Naive thymus-derived CD8-positive, alpha-beta T cell (primary cell): ENCODE measurements at regions not wholly inside any gene's neighbourhood (a gene's known extent, or its start where the extent isn't known, plus 50 kb on each side); places are given as distances from the start of the nearest gene placed in this dataset.

ENCODE experiments used
- ATAC-seq, 2 donors: fragments of 150-1000 bp; cut with Tn5 transposase in 1 of 2; sonication (Bioruptor Pico), chemical (Tn5 transposase) in 1 of 2; 1 replicate in 1 of 2; 2 replicates in 1 of 2; pipeline ENCODE4 v1.10.0; 2021; ENCODE audit warnings: mild to moderate bottlenecking in 2 of 2, moderate library complexity in 2 of 2
- POLR2A ChIA-PET: fragments of 350-600 bp; sonication (Branson Sonifier 250); formaldehyde crosslinking; loops from one replicate; lab custom pipeline; 2021; ENCODE audit warnings: antibody characterized with exemption; lab: Charles Lee
- DNase-seq, 10 donors: peaks; one replicate each; pipeline versions ENCODE4 v3.0.0 to v3.0.0-alpha.2; 2020 to 2022
- H3K27ac Mint-ChIP-seq, 10 donors: one replicate each; pipeline ENCODE4 v1.8.0; 2020 to 2022; ENCODE audit warnings: mild to moderate bottlenecking in 10 of 10, mixed read lengths in 10 of 10, moderate library complexity in 4 of 10, inconsistent platforms in 1 of 10
- H3K27me3 Mint-ChIP-seq, 5 donors: one replicate each; pipeline ENCODE4 v1.8.0; 2021 to 2022; ENCODE audit warnings: mixed read lengths in 5 of 5
- H3K36me3 Mint-ChIP-seq, 3 donors: one replicate each; pipeline ENCODE4 v1.8.0; 2020 to 2022; ENCODE audit warnings: mixed read lengths in 3 of 3, mild to moderate bottlenecking in 2 of 3, inconsistent platforms in 1 of 3
- H3K4me1 Mint-ChIP-seq, 4 donors: one replicate each; pipeline ENCODE4 v1.8.0; 2021 to 2022; ENCODE audit warnings: mixed read lengths in 4 of 4
- H3K4me3 Mint-ChIP-seq, 10 donors: one replicate each; pipeline ENCODE4 v1.8.0; 2020 to 2022; ENCODE audit warnings: mild to moderate bottlenecking in 10 of 10, mixed read lengths in 10 of 10, moderate library complexity in 6 of 10, inconsistent platforms in 1 of 10
- H3K9me3 Mint-ChIP-seq, 9 donors: one replicate each; pipeline ENCODE4 v1.8.0; 2020 to 2022; ENCODE audit warnings: mixed read lengths in 9 of 9, mild to moderate bottlenecking in 3 of 9, inconsistent platforms in 1 of 9, moderate library complexity in 1 of 9

DNA sequence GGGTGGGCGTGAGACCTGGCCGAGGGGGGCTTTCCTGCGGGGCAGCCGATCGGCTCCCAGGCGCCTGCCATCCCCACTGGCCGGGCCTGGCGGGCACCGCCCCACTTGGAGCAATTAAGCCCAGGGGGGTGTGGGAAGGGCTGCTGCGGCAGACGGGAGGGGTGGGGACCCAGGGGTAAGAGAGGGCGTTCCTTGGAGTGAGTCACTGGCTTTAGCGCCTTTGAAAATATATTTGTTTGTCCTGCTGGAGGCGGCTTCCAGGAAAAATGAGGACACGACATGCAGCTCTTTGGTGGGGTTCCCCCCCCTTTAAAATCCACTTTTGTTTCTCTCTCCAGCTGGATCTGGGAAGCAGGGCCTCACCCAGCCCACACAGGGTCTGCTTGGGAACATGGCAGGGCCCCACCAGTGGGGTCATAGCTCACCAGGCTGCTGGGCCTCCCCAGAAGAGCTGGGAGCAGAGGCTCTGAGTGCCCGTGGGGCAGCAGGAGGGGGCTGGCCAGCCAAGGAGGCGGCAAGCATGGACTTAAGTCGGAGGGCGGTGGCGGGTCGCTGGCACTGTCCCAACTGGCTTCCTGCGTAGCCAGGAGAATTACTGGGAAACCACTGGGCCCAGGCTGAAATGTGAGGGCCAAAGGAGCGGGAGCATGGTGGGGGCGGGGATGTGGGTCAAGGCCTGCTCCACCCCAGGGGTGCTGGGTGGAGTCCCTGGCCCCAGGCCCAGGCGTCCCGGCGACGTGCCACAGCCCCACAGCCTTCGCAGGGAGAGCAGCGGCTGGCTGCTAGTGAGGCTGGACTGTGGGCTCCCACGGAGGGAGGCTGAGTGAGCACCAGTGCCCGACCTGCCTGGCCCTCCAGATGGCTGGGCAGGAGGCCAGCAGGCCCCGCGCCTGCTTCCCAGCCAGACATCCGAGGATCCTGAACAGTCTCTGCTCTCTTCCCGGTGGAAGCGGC is 128.0 kb downstream of the RFLNA start:
- peaks cover 0 to 9% (median 2%) of the 10 kb centered on the region in 4 donors for H3K4me1 Mint-ChIP-seq
- peaks cover 0 to 70% (median 13%) of the 10 kb centered on the region in 3 donors for H3K36me3 Mint-ChIP-seq
- DNase-seq: no peak
- no peak overlapping the region for H3K27ac Mint-ChIP-seq
- H3K27me3 Mint-ChIP-seq: no peaks in the 10 kb centered on the region
- no peaks in the 10 kb centered on the region for H3K9me3 Mint-ChIP-seq
- H3K4me3 Mint-ChIP-seq: no peak overlapping the region
- POLR2A ChIA-PET: no interaction called here
- no peak for ATAC-seq

DNA sequence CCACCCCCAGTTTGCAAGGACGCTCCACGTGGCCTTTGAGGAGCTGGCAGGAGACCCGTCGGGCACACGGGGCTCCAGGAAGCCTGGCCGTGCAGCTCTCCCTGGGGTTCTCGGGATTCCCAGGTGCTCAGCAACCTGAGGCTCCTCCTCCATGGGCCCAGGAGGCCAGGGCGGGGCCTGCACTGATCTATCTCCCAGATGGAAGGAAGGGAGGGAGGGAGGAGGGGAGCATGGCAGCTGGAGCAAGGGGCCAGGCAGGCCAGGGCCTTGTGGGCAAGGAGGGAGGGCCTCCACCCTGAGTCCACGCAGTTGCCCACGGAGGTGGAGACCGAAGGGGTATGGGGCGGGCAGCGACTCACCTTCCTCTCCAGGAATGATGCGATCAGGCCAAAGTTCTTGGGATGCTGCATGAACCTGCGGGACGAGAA is 127.3 kb downstream of the RFLNA start:
- Mint-ChIP-seq H3K9me3 (no peaks in the 10 kb centered on the region), H3K27me3 (no peaks in the 10 kb centered on the region), H3K36me3 (peaks cover 0 to 73% (median 18%) of the 10 kb centered on the region in 3 donors), H3K27ac (no peak overlapping the region), H3K4me1 (peaks cover 0 to 9% (median 3%) of the 10 kb centered on the region in 4 donors), H3K4me3 (no peak overlapping the region)
- POLR2A ChIA-PET: no interaction called here
- ATAC-seq: no peak
- no peak for DNase-seq

DNA sequence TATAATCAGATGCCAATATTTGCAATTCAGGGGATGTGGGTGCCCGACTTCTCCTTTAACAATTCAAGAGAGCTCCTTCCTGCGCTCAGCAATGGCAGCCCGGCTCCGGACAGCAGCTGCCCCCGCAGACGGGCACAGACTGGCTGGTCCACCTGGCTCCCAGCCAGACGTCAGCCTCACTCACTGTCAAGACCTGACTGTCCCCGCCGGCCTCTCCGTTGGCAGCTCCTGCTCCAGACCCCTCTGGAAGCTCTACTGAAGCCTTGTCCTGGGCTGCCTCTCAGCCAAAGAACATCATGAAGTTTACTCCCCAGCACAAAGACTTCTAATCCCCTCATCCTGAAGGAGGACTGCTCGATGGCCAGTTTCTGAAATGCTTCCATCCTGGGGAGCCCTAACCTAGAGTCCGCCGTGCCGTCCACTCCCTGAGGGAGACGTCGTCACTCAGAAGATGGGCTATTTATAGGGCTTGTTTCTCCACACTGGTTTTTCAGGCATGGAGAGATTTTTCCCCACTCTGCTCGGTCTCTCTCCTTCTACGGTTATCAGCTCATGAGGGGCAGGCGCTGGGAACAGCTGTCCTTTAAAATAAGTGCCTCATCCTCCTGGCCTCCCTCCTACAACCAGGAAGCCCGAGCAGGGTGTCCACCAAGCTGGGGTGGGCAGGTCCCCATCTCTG is 126.2 kb downstream of the RFLNA start:
- H3K27ac Mint-ChIP-seq: no peak overlapping the region
- H3K4me1 Mint-ChIP-seq: peaks cover 0 to 9% (median 2%) of the 10 kb centered on the region in 4 donors
- peaks cover 0 to 71% (median 18%) of the 10 kb centered on the region in 3 donors for H3K36me3 Mint-ChIP-seq
- H3K27me3 Mint-ChIP-seq: no peaks in the 10 kb centered on the region
- H3K4me3 Mint-ChIP-seq: no peak overlapping the region
- POLR2A ChIA-PET: no interaction called here
- ATAC-seq (no peak), DNase-seq (no peak)
- no peaks in the 10 kb centered on the region for H3K9me3 Mint-ChIP-seq

DNA sequence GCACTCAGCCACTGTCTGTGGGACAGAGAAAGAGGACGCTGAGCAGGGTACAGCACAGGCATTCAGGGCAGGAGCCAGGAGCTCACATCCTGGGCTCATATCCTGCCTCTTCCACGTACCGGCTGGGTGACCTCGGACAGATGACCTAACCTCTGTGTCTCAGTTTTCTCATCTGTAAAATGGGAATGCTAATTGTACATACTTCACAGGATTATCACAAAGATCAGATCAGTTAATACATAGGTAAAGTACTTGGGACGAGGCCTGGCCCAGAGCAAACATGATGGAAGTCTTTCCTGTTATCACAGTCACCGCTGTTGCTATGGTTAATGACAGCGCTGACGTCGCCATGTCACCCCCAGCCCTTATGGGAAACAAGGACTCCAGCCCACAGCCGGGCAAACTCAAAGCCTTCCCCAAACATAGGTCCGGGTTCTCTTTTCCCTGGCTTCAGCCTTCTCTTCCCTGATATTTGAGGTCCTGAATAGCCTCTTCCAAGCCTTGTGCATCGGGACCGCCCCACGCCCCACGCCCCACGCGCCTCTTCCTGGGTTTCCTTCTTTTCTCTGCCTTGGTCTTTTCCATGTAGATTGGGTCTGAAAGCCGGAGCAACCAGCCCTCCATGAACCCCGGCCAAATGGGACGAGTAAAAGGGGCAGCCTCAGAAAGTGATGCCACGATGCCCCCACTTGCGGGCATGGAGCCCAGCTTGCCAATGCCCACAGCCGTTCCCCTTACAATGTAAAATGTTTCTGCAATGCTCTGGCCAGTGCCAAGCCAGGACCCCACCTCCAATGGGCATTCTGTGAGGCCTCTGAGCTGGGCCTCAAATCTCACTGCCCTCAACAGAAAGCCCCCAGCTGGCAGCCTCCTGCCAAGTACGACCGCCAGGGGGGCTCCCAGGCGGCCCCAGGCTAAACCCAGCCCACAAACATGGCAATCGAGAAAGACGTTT is 125.4 kb downstream of the RFLNA start:
- Mint-ChIP-seq H3K4me3 (no peak overlapping the region), H3K27ac (peak overlapping the region in 1 of 10 donors; percentile 48), H3K4me1 (peaks cover 0 to 9% (median 3%) of the 10 kb centered on the region in 4 donors), H3K9me3 (no peaks in the 10 kb centered on the region), H3K36me3 (peaks cover 0 to 67% (median 18%) of the 10 kb centered on the region in 3 donors), H3K27me3 (no peaks in the 10 kb centered on the region)
- no peak for DNase-seq
- ATAC-seq: no peak
- POLR2A ChIA-PET: no interaction called here

DNA sequence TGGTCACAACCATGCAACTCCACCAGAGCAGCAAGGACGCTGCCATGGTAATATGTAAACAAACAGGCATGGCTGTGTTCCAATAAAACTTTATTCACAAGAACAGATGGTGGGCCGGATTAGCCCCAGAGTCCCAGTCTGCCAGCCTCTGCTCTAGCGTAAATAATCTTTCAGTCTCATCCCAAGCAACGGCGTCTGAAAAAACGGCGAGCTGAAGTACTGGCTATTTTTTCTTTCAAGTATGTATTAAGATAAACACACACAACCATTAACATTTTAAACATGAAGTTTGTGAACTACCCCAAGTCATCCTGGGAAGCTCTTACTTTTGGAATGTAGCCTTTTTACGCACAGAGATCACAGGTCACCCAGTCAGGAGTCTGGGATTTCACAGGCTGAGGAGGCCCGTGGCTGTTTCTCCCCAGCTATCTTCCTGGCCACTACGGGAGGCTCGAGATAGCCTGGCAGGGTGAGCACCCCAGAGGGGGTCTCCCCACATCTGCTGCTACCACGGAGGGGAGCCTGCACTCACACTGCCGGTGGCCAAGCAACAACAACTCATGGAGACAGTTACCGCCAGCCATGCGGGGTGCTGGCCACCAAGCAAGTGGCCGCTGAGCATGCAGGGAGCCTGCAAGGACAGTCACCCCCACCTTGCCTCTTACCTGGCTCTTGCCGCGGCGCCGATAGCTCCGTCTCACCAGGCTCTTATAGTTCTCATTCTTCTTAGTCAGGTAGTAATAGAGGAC is 124.6 kb downstream of the RFLNA start:
- Mint-ChIP-seq H3K27ac (peak overlapping the region in 1 of 10 donors; percentile 48), H3K4me3 (no peak overlapping the region), H3K9me3 (no peaks in the 10 kb centered on the region), H3K4me1 (peaks cover 0 to 8% (median 5%) of the 10 kb centered on the region in 4 donors), H3K27me3 (no peaks in the 10 kb centered on the region), H3K36me3 (peaks cover 0 to 62% (median 18%) of the 10 kb centered on the region in 3 donors)
- no peak for ATAC-seq
- POLR2A ChIA-PET: no interaction called here
- DNase-seq: no peak

DNA sequence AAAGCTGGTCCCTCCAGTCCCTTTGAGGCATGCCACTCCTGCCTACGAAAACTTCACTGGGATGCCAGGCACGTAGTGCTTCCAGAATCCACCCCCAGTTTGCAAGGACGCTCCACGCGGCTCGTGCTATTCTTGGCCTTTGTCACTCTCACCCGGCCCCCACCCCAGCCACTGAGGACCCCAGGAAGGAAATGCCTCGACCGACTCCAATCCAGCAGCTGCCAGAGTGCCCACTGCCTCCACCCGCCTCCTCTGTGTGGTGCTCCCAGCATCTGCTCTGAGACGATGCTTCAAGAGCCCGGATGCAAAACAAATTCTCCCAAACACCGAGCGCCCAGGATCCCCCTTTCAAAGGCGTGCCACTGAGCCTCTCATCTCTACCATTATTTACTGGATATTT is 123.9 kb downstream of the RFLNA start:
- no peaks in the 10 kb centered on the region for H3K9me3 Mint-ChIP-seq
- ATAC-seq: no peak
- POLR2A ChIA-PET: no interaction called here
- H3K4me1 Mint-ChIP-seq: peaks cover 0 to 11% (median 3%) of the 10 kb centered on the region in 4 donors
- no peak overlapping the region for H3K27ac Mint-ChIP-seq
- no peaks in the 10 kb centered on the region for H3K27me3 Mint-ChIP-seq
- H3K4me3 Mint-ChIP-seq: no peak overlapping the region
- no peak for DNase-seq
- peaks cover 0 to 61% (median 18%) of the 10 kb centered on the region in 3 donors for H3K36me3 Mint-ChIP-seq

DNA sequence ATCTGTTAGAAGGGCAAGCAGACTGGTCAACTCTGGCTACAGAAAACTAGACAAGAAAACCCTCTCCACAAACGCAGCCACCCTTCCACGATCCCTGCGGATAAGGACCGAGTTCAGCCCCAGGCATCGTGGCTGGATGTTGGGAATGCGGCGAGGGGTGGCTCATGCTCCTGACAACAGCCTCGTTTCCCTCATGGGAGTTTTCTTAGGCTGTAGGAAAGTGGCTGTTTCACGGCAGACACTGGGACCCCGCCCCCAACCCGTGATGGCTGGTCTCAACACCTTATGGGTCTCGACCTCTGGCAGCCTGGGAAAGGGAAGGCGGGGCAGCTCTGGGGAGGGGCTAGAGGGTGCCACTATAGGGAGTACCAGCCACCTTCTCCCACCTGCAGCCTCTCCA is 123.3 kb downstream of the RFLNA start:
- H3K4me3 Mint-ChIP-seq: no peak overlapping the region
- no peaks in the 10 kb centered on the region for H3K27me3 Mint-ChIP-seq
- DNase-seq (no peak), ATAC-seq (no peak)
- no peaks in the 10 kb centered on the region for H3K9me3 Mint-ChIP-seq
- H3K4me1 Mint-ChIP-seq: peaks cover 0 to 11% (median under 1%) of the 10 kb centered on the region in 4 donors
- H3K27ac Mint-ChIP-seq: no peak overlapping the region
- H3K36me3 Mint-ChIP-seq: peaks cover 0 to 56% (median 18%) of the 10 kb centered on the region in 3 donors
- POLR2A ChIA-PET: no interaction called here

DNA sequence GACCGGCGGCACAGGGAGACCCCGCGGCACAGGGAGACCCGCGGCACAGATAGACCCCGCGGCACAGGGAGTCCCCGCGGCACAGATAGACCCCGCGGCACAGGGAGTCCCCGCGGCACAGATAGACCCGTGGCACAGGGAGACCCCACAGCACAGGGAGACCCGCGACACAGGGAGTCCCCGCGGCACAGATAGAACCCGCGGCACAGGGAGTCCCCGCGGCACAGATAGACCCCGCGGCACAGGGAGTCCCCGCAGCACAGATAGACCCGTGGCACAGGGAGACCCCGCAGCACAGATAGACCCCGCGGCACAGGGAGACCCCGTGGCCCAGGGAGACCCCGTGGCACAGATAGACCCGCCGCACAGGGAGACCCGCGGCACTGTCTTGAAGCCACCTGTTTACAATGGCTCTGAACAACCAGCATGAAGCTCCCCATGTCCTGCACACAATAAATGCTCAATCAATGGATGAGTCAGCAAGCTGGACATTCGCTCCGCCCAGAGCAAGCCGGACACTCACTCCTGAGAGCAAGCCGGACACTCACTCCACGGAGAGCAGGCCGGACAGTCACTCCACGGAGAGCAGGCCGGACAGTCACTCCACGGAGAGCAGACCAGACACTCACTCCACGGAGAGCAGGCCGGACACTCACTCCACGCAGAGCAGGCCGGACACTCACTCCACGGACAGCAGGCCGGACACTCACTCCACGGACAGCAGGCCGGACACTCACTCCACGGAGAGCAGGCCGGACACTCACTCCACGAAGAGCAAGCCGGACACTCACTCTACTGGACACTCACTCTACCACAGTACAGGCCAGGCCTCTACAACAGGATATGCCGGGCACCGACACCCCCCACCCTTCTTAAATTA is 121.9 kb downstream of the RFLNA start:
- Mint-ChIP-seq H3K4me3 (no peak overlapping the region), H3K27ac (peak overlapping the region in 1 of 10 donors; percentile 68), H3K27me3 (no peaks in the 10 kb centered on the region), H3K9me3 (no peaks in the 10 kb centered on the region), H3K4me1 (peaks cover 0 to 11% (median under 1%) of the 10 kb centered on the region in 4 donors), H3K36me3 (peaks cover 0 to 54% (median 18%) of the 10 kb centered on the region in 3 donors)
- POLR2A ChIA-PET: no interaction called here
- no peak for ATAC-seq
- no peak for DNase-seq

DNA sequence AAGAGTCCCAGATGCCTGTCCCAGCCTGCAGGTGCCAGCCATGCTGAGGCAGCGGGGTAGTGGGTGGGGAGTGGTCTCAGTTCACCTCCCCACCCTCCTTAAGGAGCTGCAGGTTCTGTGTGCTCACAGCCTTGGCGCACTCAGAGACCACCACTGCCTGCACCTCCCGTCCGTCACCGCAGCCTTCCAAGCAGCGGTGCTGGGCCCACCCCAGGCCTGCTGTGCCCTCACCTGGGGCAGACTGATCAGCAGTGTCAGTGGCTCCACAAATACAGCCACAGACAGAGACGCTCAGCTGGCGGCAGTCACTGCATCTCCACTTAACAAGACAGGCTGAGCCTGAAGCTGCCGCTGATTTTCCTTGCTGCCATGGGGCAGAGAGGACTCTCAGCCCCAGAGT is 120.2 kb downstream of the RFLNA start:
- Mint-ChIP-seq H3K27ac (no peak overlapping the region), H3K36me3 (peaks cover 0 to 44% (median 16%) of the 10 kb centered on the region in 3 donors), H3K4me1 (peaks cover 0 to 15% (median 2%) of the 10 kb centered on the region in 4 donors), H3K27me3 (no peaks in the 10 kb centered on the region), H3K9me3 (no peaks in the 10 kb centered on the region), H3K4me3 (no peak overlapping the region)
- ATAC-seq (no peak), DNase-seq (no peak)
- POLR2A ChIA-PET: no interaction called here

DNA sequence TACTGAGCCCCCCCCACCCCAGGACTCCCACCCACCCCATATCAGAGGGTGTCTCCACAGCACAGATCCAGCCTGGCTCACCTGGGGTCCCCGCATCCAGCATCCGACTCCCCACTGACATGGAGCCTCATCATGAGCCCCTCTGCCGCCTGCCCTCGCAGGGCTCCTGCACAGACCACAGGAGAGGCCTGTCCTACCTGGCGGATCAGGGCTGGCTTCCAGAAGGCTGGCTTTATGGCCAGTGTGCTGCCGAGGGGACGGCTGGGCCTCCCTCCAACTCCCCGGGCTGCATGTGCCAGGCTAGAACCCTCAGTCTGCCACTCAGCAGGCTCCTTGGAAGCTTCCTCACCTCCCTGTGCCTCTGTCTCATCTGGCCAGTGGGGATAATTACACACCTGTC is 119.0 kb downstream of the RFLNA start:
- peak overlapping the region in 1 of 10 donors; percentile 29 for H3K27ac Mint-ChIP-seq
- no peak for ATAC-seq
- peaks cover 0 to 17% (median 2%) of the 10 kb centered on the region in 4 donors for H3K4me1 Mint-ChIP-seq
- no peaks in the 10 kb centered on the region for H3K9me3 Mint-ChIP-seq
- H3K36me3 Mint-ChIP-seq: peaks cover 0 to 44% (median 10%) of the 10 kb centered on the region in 3 donors
- POLR2A ChIA-PET: no interaction called here
- no peak overlapping the region for H3K4me3 Mint-ChIP-seq
- H3K27me3 Mint-ChIP-seq: no peaks in the 10 kb centered on the region
- no peak for DNase-seq

DNA sequence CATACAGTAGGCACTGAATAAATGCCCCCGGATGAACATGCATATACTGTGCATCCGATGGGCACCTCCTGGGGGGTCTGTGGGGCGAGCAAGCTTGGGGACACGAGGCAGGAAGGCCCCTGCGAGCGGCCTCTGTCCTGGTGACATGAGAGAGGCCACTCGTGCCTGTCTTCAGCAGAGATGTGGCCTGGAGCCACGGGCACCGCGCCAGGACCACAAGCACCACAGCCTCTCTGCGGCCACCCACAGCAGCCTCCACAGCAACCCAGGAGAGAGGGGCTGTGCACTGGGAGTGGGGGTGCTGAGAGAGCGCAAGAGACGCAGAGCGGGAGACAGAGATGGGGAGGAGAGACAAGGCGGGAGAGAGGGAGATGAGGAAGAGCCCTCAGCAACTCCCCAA is 118.5 kb downstream of the RFLNA start:
- DNase-seq: no peak
- Mint-ChIP-seq H3K4me3 (no peak overlapping the region), H3K27ac (no peak overlapping the region), H3K36me3 (peaks cover 0 to 41% (median 7%) of the 10 kb centered on the region in 3 donors), H3K4me1 (peaks cover 0 to 17% (median 2%) of the 10 kb centered on the region in 4 donors), H3K27me3 (no peaks in the 10 kb centered on the region), H3K9me3 (no peaks in the 10 kb centered on the region)
- ATAC-seq: no peak
- POLR2A ChIA-PET: no interaction called here
